Suprapubic skin (tissue), 4 donors: ENCODE measurements at regions not wholly inside any gene's neighbourhood (a gene's known extent, or its start where the extent isn't known, plus 50 kb on each side); places are given as distances from the start of the nearest gene placed in this dataset.

ENCODE experiments used
- DNase-seq, 2 donors: peaks; one replicate each; pipeline ENCODE4 v3.0.0-alpha.2; 2019; ENCODE audit warnings: low spot score in 2 of 2
- H3K27ac ChIP-seq: fragments of 200-600 bp; sonication (generic); one replicate; pipeline ENCODE4 v1.5.1; 2019
- H3K27me3 ChIP-seq: fragments of 200-600 bp; sonication (generic); one replicate; pipeline ENCODE4 v1.5.1; 2019
- H3K36me3 ChIP-seq: fragments of 200-600 bp; sonication (generic); one replicate; pipeline ENCODE4 v1.5.1; 2019
- H3K4me1 ChIP-seq: fragments of 200-600 bp; sonication (generic); one replicate; pipeline ENCODE4 v1.5.1; 2019
- H3K4me3 ChIP-seq: fragments of 200-600 bp; sonication (generic); one replicate; pipeline ENCODE4 v1.5.1; 2019; ENCODE audit warnings: mild to moderate bottlenecking
- H3K9me3 ChIP-seq: fragments of 200-600 bp; sonication (generic); one replicate; pipeline ENCODE4 v1.5.1; 2019
- CTCF ChIP-seq, 2 donors: fragments of 200-600 bp in 1 of 2; fragments of 450-650 bp in 1 of 2; sonication (generic) in 1 of 2; IDR thresholded peaks; one replicate each; pipeline ENCODE4 v1.5.1; 2016 to 2019; ENCODE audit warnings: antibody characterized with exemption in 2 of 2, mild to moderate bottlenecking in 1 of 2, moderate library complexity in 1 of 2
- EP300 ChIP-seq: sonication (generic); formaldehyde crosslinking; IDR thresholded peaks from one replicate; pipeline ENCODE4 v1.6.1; 2017; ENCODE audit warnings: antibody characterized with exemption
- POLR2A ChIP-seq, 2 donors: fragments of 450-650 bp; IDR thresholded peaks; one replicate each; pipeline ENCODE4 v1.6.1; 2017; ENCODE audit warnings: antibody characterized with exemption in 2 of 2, mild to moderate bottlenecking in 2 of 2, moderate library complexity in 2 of 2
- POLR2AphosphoS5 ChIP-seq, 3 donors: sonication (generic); formaldehyde crosslinking; IDR thresholded peaks; one replicate each; pipeline ENCODE4 v1.6.1; 2017; ENCODE audit warnings: antibody characterized with exemption in 3 of 3
- WGBS: methylation state at CpG from one replicate; pipeline ENCODE4 v1.1.5; 2018; 5-methylcytosine and 5-hydroxymethylcytosine counted together

- Histone ChIP-seq H3K36me3 (no peaks in the 10 kb centered on the region), H3K27ac (no peak overlapping the region), H3K4me1 (peaks cover 5% of the 10 kb centered on the region), H3K27me3 (no peaks in the 10 kb centered on the region), H3K4me3 (no peak overlapping the region), H3K9me3 (no peaks in the 10 kb centered on the region)
- TF ChIP-seq EP300, result no peak
- no peak for TF ChIP-seq POLR2AphosphoS5 (IDR thresholded peaks at IDR 0.05)
- no peak for TF ChIP-seq POLR2A (IDR thresholded peaks at IDR 0.05)
- TF ChIP-seq CTCF (IDR thresholded peaks at IDR 0.05), result no peak
- no peak for DNase-seq
- 90% methylated on average over 4 of the region's 4 CpGs for WGBS
Measured at GRCh38 chr6:142545147-142545546, 243.3 kb downstream of the ADGRG6 start.

DNA sequence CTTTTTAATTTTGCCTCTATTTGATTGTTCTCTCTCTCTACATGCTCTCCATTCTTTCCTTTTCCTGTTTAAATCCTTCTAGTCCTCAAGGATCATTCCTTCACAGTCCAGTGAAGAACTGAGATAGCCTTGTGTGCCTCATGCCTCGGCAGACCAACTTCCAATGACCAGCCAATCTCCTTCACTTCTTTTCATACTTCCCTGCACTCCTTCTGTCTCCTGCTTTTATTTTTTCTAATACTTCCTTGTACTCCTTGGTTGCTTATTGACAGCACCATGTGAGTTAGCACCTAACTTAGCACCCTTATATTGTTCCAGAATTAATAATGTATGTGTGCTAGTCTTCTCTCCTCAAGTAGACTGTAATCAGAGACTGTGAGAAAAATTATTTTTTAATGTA lies 246.8 kb downstream of the ADGRG6 start:
- DNase-seq, result no peak
- Histone ChIP-seq H3K27ac (no peak overlapping the region), H3K27me3 (no peaks in the 10 kb centered on the region), H3K4me1 (peaks cover 9% of the 10 kb centered on the region), H3K9me3 (no peaks in the 10 kb centered on the region), H3K4me3 (no peak overlapping the region), H3K36me3 (no peaks in the 10 kb centered on the region)
- no peak for TF ChIP-seq CTCF (IDR thresholded peaks at IDR 0.05)
- TF ChIP-seq POLR2AphosphoS5 (IDR thresholded peaks at IDR 0.05), result no peak
- no peak for TF ChIP-seq POLR2A (IDR thresholded peaks at IDR 0.05)
- no peak for TF ChIP-seq EP300
- 91% methylated on average over 1 of the region's 1 CpG for WGBS

DNA sequence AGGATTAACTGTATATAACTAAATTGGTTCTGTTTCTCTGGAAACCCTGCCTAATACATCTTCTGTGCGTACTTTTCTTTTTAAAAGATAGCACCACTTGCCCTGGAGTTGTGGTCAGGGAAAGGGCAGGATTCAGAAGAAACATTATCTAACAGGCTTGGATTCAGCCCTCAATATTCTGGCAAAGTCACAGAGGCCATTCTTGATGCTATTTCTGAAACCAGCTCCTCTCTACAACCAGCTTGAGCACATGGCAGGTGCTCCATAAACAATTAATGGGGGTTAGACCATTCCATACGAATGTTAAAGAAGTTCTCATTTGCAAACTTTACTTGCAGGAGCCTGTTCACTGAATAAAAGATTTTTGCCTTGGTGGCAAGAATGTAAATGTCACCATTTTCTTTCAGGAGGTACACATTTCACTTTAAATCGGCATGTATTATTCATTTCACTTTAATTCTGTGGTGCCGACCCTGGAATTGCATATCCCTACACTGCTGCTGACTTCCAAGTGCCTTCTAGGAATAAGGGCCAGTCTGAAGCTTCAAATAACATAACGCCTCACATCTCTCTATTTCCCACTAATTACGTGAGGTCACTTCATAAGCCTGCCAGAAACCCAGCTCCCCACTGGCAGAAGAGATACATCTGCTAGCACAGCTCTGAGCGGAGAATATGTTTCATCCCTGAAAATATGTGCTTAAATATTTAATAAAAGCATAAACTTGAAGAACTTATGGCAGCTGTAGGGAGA lies 248.7 kb downstream of the ADGRG6 start:
- Histone ChIP-seq H3K36me3 (no peaks in the 10 kb centered on the region), H3K9me3 (no peaks in the 10 kb centered on the region), H3K4me3 (no peak overlapping the region), H3K27ac (no peak overlapping the region), H3K4me1 (peaks cover 9% of the 10 kb centered on the region), H3K27me3 (no peaks in the 10 kb centered on the region)
- TF ChIP-seq CTCF (IDR thresholded peaks at IDR 0.05) (no peak), POLR2AphosphoS5 (IDR thresholded peaks at IDR 0.05) (no peak)
- WGBS, result 64% methylated on average over 7 of the region's 7 CpGs
- DNase-seq, result no peak

DNA sequence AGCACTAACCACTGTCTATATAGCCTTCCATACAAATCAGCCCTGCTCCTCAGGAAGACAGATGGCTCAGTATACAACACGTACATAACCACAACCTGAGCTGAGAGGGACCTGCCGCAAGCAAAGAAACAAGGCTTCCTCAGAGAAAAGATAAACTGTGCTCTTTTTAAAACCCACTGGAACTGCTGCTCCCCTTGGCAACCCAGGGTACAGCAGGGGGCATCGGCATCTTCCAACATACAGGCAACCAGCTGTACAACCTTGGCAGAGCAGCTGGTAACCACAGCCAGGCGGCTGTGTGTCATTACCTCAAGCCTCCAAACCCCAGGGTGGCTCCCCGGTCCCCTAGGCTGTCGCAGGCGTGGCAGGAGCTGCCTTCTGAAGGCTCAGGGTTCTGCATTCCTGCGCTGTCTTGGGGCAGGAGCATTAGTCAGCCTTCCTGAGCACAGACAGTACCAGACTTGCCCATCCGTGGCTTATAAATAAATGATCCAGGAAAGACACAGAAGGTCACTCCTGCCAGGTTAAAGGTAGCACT lies 249.5 kb downstream of the ADGRG6 start:
- Histone ChIP-seq H3K4me1 (peaks cover 9% of the 10 kb centered on the region), H3K36me3 (no peaks in the 10 kb centered on the region), H3K27me3 (no peaks in the 10 kb centered on the region), H3K27ac (no peak overlapping the region), H3K9me3 (no peaks in the 10 kb centered on the region), H3K4me3 (no peak overlapping the region)
- DNase-seq, result no peak
- 25% methylated on average over 5 of the region's 9 CpGs for WGBS
- no peak for TF ChIP-seq EP300
- TF ChIP-seq CTCF (IDR thresholded peaks at IDR 0.05), result no peak
- TF ChIP-seq POLR2A (IDR thresholded peaks at IDR 0.05), result no peak
- no peak for TF ChIP-seq POLR2AphosphoS5 (IDR thresholded peaks at IDR 0.05)

- 88% methylated on average over 3 of the region's 3 CpGs for WGBS
- DNase-seq, result no peak
- no peaks in the 10 kb centered on the region for H3K36me3 ChIP-seq
Measured at GRCh38 chr6:142558786-142559185, 257.0 kb downstream of the ADGRG6 start.

More at GRCh38 chr6:142558786-142559185, 257.0 kb downstream of the ADGRG6 start:
- H3K4me3 ChIP-seq, result no peak overlapping the region
- no peak for TF ChIP-seq POLR2A (IDR thresholded peaks at IDR 0.05)
- TF ChIP-seq EP300, result no peak
- no peak for TF ChIP-seq CTCF (IDR thresholded peaks at IDR 0.05)
- TF ChIP-seq POLR2AphosphoS5 (IDR thresholded peaks at IDR 0.05), result no peak
- H3K27me3 ChIP-seq, result no peaks in the 10 kb centered on the region
- H3K9me3 ChIP-seq, result no peaks in the 10 kb centered on the region
- H3K4me1 ChIP-seq, result no peaks in the 10 kb centered on the region
- H3K27ac ChIP-seq, result no peak overlapping the region
